Progenitor cell of endocrine pancreas (in vitro differentiated cells): ENCODE measurements at regions not wholly inside any gene's neighbourhood (a gene's known extent, or its start where the extent isn't known, plus 50 kb on each side); places are given as distances from the start of the nearest gene placed in this dataset.
"Not testable (repeated sequence)": the region's sequence is repeated elsewhere in the genome, so short reads cannot be mapped to it uniquely, and the experiment has no call there.

ENCODE experiments used
- DNase-seq: peaks from one replicate; pipeline ENCODE4 v3.0.0; 2021; ENCODE audit warnings: low spot score; ENCODE audit not compliant: unreplicated experiment
- H3K27ac Mint-ChIP-seq: 2 replicates; pipeline ENCODE4 v1.8.0; 2021; ENCODE audit warnings: mild to moderate bottlenecking, moderate library complexity, mixed read lengths
- H3K27me3 Mint-ChIP-seq: 2 replicates; pipeline ENCODE4 v1.8.0; 2021; ENCODE audit warnings: mixed read lengths
- H3K36me3 Mint-ChIP-seq: 2 replicates; pipeline ENCODE4 v1.8.0; 2022; ENCODE audit warnings: mixed read lengths; ENCODE audit not compliant: insufficient read depth
- H3K4me1 Mint-ChIP-seq: 2 replicates; pipeline ENCODE4 v1.8.0; 2021; ENCODE audit warnings: low read depth, mixed read lengths
- H3K4me3 Mint-ChIP-seq: 2 replicates; pipeline ENCODE4 v1.8.0; 2021; ENCODE audit warnings: low read depth, mild to moderate bottlenecking, moderate library complexity, mixed read lengths
- H3K9me3 Mint-ChIP-seq: 2 replicates; pipeline ENCODE4 v1.8.0; 2021; ENCODE audit warnings: low read depth, mixed read lengths
- TF ChIP-seq, protein P1 (sequence below): fragments of 200-600 bp; sonication (generic); IDR thresholded peaks from one replicate; pipeline ENCODE4 v1.5.0; 2021; ENCODE audit warnings: antibody characterized with exemption, mild to moderate bottlenecking; ENCODE audit not compliant: unreplicated experiment

DNA sequence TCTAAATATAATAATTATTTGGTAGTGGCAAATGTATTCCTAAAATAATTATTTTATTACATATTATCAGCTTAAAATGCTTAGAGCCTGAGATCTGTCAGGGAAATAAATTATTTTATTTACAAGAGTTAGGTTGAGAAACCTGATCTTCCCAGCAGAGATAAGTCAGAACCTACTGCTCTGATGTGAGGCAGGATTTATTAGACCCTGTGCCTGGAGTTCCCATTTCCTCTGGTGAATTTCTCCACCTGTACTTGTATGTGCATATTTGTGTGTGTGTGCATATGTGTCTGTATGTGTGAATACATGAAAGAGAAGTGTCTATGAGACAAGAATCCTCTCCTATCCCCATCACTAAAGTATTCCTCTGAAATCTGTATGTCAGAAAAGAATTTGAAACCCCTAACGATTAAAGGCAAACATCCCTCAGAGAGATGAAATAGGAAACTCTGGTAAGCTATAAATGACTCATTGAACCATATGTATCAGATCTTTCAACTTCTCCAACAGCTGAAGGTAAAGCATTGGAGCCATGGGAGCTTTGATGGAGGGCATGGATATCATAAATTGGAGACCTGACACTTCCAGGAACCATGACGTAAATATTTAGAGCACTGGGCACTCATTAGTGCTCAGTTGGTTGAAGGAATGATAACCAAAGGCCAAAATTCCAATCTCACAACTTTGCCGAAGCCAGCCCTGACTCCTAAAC lies 190.9 kb downstream of the XPNPEP1 start:
- TF ChIP-seq, protein P1, sequence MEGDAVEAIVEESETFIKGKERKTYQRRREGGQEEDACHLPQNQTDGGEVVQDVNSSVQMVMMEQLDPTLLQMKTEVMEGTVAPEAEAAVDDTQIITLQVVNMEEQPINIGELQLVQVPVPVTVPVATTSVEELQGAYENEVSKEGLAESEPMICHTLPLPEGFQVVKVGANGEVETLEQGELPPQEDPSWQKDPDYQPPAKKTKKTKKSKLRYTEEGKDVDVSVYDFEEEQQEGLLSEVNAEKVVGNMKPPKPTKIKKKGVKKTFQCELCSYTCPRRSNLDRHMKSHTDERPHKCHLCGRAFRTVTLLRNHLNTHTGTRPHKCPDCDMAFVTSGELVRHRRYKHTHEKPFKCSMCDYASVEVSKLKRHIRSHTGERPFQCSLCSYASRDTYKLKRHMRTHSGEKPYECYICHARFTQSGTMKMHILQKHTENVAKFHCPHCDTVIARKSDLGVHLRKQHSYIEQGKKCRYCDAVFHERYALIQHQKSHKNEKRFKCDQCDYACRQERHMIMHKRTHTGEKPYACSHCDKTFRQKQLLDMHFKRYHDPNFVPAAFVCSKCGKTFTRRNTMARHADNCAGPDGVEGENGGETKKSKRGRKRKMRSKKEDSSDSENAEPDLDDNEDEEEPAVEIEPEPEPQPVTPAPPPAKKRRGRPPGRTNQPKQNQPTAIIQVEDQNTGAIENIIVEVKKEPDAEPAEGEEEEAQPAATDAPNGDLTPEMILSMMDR, result no peak
- no peak for DNase-seq
- Mint-ChIP-seq H3K4me1 (no peaks in the 10 kb centered on the region), H3K27me3 (no peaks in the 10 kb centered on the region), H3K27ac (no peak overlapping the region), H3K36me3 (no peaks in the 10 kb centered on the region), H3K4me3 (no peak overlapping the region), H3K9me3 (no peaks in the 10 kb centered on the region)

- not testable (repeated sequence) for H3K27ac Mint-ChIP-seq, H3K27me3 Mint-ChIP-seq, H3K36me3 Mint-ChIP-seq, H3K9me3 Mint-ChIP-seq, H3K4me1 Mint-ChIP-seq, DNase-seq, H3K4me3 Mint-ChIP-seq
Measured at GRCh38 chr10:109729895-109730294, 193.4 kb downstream of the XPNPEP1 start.

- no peak for DNase-seq
- H3K27ac Mint-ChIP-seq, result no peak overlapping the region
- no peaks in the 10 kb centered on the region for H3K27me3 Mint-ChIP-seq
- no peak overlapping the region for H3K4me3 Mint-ChIP-seq
- no peaks in the 10 kb centered on the region for H3K9me3 Mint-ChIP-seq
- H3K36me3 Mint-ChIP-seq, result no peaks in the 10 kb centered on the region
- TF ChIP-seq, protein P1, result no peak
- H3K4me1 Mint-ChIP-seq, result no peaks in the 10 kb centered on the region
Measured at GRCh38 chr10:109727436-109727835, 195.9 kb downstream of the XPNPEP1 start.

- no peaks in the 10 kb centered on the region for H3K9me3 Mint-ChIP-seq
- no peaks in the 10 kb centered on the region for H3K4me1 Mint-ChIP-seq
- H3K36me3 Mint-ChIP-seq, result no peaks in the 10 kb centered on the region
- H3K27me3 Mint-ChIP-seq, result no peaks in the 10 kb centered on the region
- DNase-seq, result no peak
- TF ChIP-seq, protein P1, result no peak
- H3K4me3 Mint-ChIP-seq, result no peak overlapping the region
- H3K27ac Mint-ChIP-seq, result no peak overlapping the region
Measured at GRCh38 chr10:109726473-109726872, 196.8 kb downstream of the XPNPEP1 start.

GRCh38 chr10:109723305-109723704 lies 200.0 kb downstream of the XPNPEP1 start:
- Mint-ChIP-seq H3K4me1 (no peaks in the 10 kb centered on the region), H3K27ac (no peak overlapping the region), H3K9me3 (no peaks in the 10 kb centered on the region), H3K4me3 (no peak overlapping the region), H3K36me3 (no peaks in the 10 kb centered on the region), H3K27me3 (peaks cover 4% of the 10 kb centered on the region)
- DNase-seq, result no peak
- TF ChIP-seq, protein P1, result no peak

DNA sequence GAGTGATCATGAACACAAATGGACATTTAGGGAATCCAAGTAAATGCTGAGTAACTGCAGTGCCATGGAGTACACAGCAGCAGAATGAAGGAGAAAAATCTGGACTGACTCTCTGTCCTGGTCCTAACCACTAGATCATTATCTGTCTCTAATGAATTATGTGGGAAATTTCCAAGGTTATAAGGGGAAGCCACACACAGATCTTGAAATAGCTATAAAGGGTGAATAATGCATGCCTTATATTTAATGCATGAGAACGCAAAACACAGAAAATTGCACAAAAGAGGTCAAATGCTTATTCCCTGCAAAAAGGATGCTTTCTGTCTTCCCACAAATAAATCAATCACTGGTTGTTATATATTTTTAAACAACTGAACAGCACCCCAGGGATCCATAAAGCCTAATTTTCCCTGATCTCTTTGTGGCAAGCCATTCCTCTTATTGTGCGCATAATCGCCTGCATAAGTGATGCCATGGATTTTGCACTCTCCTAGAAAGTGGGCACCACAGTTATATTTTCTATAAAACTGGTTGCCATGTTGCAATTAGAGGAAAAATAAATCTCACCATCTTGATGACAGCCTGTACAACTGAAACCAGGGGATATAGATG lies 201.8 kb downstream of the XPNPEP1 start:
- Mint-ChIP-seq H3K27ac (no peak overlapping the region), H3K4me1 (no peaks in the 10 kb centered on the region), H3K9me3 (no peaks in the 10 kb centered on the region), H3K27me3 (peaks cover 4% of the 10 kb centered on the region), H3K36me3 (no peaks in the 10 kb centered on the region), H3K4me3 (no peak overlapping the region)
- no peak for DNase-seq
- TF ChIP-seq, protein P1, result no peak
